ENCODE measurements at regions not wholly inside any gene's neighbourhood (a gene's known extent, or its start where the extent isn't known, plus 50 kb on each side); places are given as distances from the start of the nearest gene placed in this dataset.

DNA sequence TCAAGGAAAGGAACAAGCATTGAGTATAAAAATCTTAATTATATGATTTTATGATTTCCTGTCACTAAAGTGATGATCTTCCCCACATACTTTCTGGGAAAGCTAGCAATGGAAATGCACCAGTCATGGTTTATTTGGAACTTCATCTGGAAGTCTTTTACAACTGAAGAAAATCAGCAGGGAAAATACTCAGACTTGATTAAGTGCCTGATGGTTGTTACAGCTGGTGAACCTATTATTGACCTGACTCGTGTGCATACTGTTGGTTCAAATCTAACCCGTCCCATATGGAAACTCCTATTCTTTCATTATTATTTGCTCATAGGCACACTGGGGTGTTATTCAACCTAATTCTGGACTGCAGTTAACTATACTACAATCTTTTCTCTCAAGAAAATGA lies 701.8 kb upstream of the CCDC54 start:
- no peak for ATAC-seq
- TF ChIP-seq ZNF70 (CRISPR knock-in tag; IDR thresholded peaks at IDR 0.05) (no peak), ARNTL (CRISPR knock-in tag; IDR thresholded peaks at IDR 0.05; ENCODE audit: borderline replicate concordance, low read depth) (no peak), TCF4 (CRISPR knock-in tag; IDR thresholded peaks at IDR 0.05; ENCODE audit: borderline replicate concordance) (no peak)
- TF ChIP-seq, protein P1, sequence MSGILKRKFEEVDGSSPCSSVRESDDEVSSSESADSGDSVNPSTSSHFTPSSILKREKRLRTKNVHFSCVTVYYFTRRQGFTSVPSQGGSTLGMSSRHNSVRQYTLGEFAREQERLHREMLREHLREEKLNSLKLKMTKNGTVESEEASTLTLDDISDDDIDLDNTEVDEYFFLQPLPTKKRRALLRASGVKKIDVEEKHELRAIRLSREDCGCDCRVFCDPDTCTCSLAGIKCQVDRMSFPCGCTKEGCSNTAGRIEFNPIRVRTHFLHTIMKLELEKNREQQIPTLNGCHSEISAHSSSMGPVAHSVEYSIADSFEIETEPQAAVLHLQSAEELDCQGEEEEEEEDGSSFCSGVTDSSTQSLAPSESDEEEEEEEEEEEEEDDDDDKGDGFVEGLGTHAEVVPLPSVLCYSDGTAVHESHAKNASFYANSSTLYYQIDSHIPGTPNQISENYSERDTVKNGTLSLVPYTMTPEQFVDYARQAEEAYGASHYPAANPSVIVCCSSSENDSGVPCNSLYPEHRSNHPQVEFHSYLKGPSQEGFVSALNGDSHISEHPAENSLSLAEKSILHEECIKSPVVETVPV (CRISPR knock-in tag; IDR thresholded peaks at IDR 0.05): no peak

DNA sequence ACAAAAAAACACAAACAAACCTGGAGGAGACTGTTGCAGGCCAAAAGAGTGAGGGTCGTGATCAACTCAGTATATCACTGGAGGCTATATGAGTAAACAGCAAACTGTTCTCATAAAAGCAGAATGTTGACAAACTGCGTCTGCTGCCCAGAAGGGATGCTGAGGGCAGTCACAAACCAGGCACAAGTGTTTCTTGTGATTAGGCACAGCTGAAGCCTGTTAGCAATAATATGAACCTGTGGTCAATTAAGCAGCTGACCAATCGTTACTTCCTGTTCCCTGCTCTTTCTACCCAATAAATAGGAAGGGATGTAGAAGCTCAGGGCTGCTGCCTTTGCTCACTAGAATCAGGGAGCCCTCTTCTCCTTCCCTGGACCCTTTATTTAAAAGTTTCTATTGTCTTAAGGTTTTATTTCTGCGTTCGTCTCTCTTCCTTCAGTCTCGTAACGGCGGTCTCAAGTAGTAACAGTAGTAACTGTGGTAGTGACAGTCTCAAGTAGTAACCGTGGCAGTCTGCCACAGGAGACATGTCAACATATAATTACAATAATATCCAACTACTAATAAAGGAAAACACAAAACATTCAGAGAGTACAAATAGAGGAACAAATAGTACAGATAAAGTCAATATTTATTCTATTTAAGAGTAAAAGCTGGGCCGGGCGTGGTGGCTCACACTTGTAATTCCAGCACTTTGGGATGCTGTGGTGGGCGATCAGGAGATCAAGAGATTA lies 698.4 kb upstream of the CCDC54 start:
- TF ChIP-seq ESRRG (CRISPR knock-in tag; IDR thresholded peaks at IDR 0.05) (no peak), ZFP3 (CRISPR knock-in tag; IDR thresholded peaks at IDR 0.05) (no peak), ARNTL (CRISPR knock-in tag; IDR thresholded peaks at IDR 0.05; ENCODE audit: borderline replicate concordance, low read depth) (no peak), RARB (CRISPR knock-in tag; IDR thresholded peaks at IDR 0.05) (no peak), ISL1 (CRISPR knock-in tag; IDR thresholded peaks at IDR 0.05) (no peak), ZC3H10 (CRISPR knock-in tag; IDR thresholded peaks at IDR 0.05) (no peak), BACH2 (CRISPR knock-in tag; IDR thresholded peaks at IDR 0.05; ENCODE audit: borderline replicate concordance) (no peak), ZNF70 (CRISPR knock-in tag; IDR thresholded peaks at IDR 0.05) (no peak), TCF4 (CRISPR knock-in tag; IDR thresholded peaks at IDR 0.05; ENCODE audit: borderline replicate concordance) (no peak), OSR1 (CRISPR knock-in tag; IDR thresholded peaks at IDR 0.05) (no peak), ZFP30 (CRISPR knock-in tag; IDR thresholded peaks at IDR 0.05) (no peak), SNAI2 (CRISPR knock-in tag; IDR thresholded peaks at IDR 0.05) (no peak), PPARA (CRISPR knock-in tag; IDR thresholded peaks at IDR 0.05; ENCODE audit: borderline replicate concordance) (no peak), ZNF565 (CRISPR knock-in tag; conservative IDR thresholded peaks at IDR 0.05; ENCODE audit: low read depth) (no peak), CSDC2 (CRISPR knock-in tag; IDR thresholded peaks at IDR 0.05) (no peak)
- TF ChIP-seq, protein P2, sequence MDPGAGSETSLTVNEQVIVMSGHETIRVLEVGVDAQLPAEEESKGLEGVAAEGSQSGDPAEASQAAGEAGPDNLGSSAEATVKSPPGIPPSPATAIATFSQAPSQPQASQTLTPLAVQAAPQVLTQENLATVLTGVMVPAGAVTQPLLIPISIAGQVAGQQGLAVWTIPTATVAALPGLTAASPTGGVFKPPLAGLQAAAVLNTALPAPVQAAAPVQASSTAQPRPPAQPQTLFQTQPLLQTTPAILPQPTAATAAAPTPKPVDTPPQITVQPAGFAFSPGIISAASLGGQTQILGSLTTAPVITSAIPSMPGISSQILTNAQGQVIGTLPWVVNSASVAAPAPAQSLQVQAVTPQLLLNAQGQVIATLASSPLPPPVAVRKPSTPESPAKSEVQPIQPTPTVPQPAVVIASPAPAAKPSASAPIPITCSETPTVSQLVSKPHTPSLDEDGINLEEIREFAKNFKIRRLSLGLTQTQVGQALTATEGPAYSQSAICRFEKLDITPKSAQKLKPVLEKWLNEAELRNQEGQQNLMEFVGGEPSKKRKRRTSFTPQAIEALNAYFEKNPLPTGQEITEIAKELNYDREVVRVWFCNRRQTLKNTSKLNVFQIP (CRISPR knock-in tag; IDR thresholded peaks at IDR 0.05; ENCODE audit: borderline replicate concordance, low read depth): no peak
- TF ChIP-seq, protein P3, sequence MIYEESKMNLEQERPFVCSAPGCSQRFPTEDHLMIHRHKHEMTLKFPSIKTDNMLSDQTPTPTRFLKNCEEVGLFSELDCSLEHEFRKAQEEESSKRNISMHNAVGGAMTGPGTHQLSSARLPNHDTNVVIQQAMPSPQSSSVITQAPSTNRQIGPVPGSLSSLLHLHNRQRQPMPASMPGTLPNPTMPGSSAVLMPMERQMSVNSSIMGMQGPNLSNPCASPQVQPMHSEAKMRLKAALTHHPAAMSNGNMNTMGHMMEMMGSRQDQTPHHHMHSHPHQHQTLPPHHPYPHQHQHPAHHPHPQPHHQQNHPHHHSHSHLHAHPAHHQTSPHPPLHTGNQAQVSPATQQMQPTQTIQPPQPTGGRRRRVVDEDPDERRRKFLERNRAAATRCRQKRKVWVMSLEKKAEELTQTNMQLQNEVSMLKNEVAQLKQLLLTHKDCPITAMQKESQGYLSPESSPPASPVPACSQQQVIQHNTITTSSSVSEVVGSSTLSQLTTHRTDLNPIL (CRISPR knock-in tag; IDR thresholded peaks at IDR 0.05; ENCODE audit: low read depth): no peak
- TF ChIP-seq, protein P4, sequence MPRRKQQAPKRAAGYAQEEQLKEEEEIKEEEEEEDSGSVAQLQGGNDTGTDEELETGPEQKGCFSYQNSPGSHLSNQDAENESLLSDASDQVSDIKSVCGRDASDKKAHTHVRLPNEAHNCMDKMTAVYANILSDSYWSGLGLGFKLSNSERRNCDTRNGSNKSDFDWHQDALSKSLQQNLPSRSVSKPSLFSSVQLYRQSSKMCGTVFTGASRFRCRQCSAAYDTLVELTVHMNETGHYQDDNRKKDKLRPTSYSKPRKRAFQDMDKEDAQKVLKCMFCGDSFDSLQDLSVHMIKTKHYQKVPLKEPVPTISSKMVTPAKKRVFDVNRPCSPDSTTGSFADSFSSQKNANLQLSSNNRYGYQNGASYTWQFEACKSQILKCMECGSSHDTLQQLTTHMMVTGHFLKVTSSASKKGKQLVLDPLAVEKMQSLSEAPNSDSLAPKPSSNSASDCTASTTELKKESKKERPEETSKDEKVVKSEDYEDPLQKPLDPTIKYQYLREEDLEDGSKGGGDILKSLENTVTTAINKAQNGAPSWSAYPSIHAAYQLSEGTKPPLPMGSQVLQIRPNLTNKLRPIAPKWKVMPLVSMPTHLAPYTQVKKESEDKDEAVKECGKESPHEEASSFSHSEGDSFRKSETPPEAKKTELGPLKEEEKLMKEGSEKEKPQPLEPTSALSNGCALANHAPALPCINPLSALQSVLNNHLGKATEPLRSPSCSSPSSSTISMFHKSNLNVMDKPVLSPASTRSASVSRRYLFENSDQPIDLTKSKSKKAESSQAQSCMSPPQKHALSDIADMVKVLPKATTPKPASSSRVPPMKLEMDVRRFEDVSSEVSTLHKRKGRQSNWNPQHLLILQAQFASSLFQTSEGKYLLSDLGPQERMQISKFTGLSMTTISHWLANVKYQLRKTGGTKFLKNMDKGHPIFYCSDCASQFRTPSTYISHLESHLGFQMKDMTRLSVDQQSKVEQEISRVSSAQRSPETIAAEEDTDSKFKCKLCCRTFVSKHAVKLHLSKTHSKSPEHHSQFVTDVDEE (CRISPR knock-in tag; IDR thresholded peaks at IDR 0.05): no peak
- TF ChIP-seq, protein P5, sequence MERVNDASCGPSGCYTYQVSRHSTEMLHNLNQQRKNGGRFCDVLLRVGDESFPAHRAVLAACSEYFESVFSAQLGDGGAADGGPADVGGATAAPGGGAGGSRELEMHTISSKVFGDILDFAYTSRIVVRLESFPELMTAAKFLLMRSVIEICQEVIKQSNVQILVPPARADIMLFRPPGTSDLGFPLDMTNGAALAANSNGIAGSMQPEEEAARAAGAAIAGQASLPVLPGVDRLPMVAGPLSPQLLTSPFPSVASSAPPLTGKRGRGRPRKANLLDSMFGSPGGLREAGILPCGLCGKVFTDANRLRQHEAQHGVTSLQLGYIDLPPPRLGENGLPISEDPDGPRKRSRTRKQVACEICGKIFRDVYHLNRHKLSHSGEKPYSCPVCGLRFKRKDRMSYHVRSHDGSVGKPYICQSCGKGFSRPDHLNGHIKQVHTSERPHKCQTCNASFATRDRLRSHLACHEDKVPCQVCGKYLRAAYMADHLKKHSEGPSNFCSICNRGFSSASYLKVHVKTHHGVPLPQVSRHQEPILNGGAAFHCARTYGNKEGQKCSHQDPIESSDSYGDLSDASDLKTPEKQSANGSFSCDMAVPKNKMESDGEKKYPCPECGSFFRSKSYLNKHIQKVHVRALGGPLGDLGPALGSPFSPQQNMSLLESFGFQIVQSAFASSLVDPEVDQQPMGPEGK (CRISPR knock-in tag; IDR thresholded peaks at IDR 0.05; ENCODE audit: borderline replicate concordance): no peak
- TF ChIP-seq, protein P1 (CRISPR knock-in tag; IDR thresholded peaks at IDR 0.05): no peak
- ATAC-seq: no peak

All from SK-N-SH treated with all-trans-retinoic acid at 6 μM for 48 hours (cell line).